Tibial nerve (tissue), 4 donors: ENCODE measurements at regions not wholly inside any gene's neighbourhood (a gene's known extent, or its start where the extent isn't known, plus 50 kb on each side); places are given as distances from the start of the nearest gene placed in this dataset.

Experiments used
- DNase-seq, 2 donors: peaks; one replicate each; pipeline ENCODE4 v3.0.0-alpha.2; 2019; ENCODE audit warnings: low spot score in 2 of 2
- H3K27ac ChIP-seq, 4 donors: fragments of 200-600 bp; sonication (generic) in 3 of 4; one replicate each; pipeline ENCODE4 v1.5.1; 2017 to 2019; ENCODE audit warnings: mild to moderate bottlenecking in 1 of 4
- H3K27me3 ChIP-seq, 2 donors: fragments of 200-600 bp; sonication (generic) in 1 of 2; one replicate each; pipeline versions ENCODE4 v1.5.1 to v1.6.0; 2017 to 2019
- H3K36me3 ChIP-seq, 3 donors: fragments of 200-600 bp; sonication (generic); one replicate each; pipeline ENCODE4 v1.5.1; 2018 to 2019
- H3K4me1 ChIP-seq, 4 donors: fragments of 200-600 bp; sonication (generic) in 3 of 4; one replicate each; pipeline ENCODE4 v1.5.1; 2017 to 2019
- H3K4me3 ChIP-seq, 4 donors: fragments of 200-600 bp; sonication (generic) in 3 of 4; one replicate each; pipeline ENCODE4 v1.5.1; 2017 to 2019; ENCODE audit warnings: mild to moderate bottlenecking in 1 of 4, moderate library complexity in 1 of 4
- H3K9me3 ChIP-seq, 4 donors: fragments of 200-600 bp; sonication (generic) in 3 of 4; one replicate each; pipeline ENCODE4 v1.5.1; 2017 to 2019
- EP300 ChIP-seq, 2 donors: sonication (generic); formaldehyde crosslinking; IDR thresholded peaks; one replicate each; pipeline ENCODE4 v1.6.1; 2017; ENCODE audit warnings: antibody characterized with exemption in 2 of 2, mild to moderate bottlenecking in 1 of 2
- POLR2A ChIP-seq, 2 donors: fragments of 450-650 bp; IDR thresholded peaks; one replicate each; pipeline ENCODE4 v1.6.1; 2017; ENCODE audit warnings: antibody characterized with exemption in 2 of 2, mild to moderate bottlenecking in 2 of 2, moderate library complexity in 2 of 2
- WGBS, 2 donors: methylation state at CpG; one replicate each; pipeline ENCODE4 v1.1.5; 2018; 5-methylcytosine and 5-hydroxymethylcytosine counted together
- TF ChIP-seq, protein P1 (sequence below), 5 experiments: fragments of 200-600 bp in 3 of 5; fragments of 450-650 bp in 2 of 5; sonication (generic) in 3 of 5; IDR thresholded peaks; one replicate each; pipeline ENCODE4 v1.5.1; 2016 to 2019; ENCODE audit warnings: antibody characterized with exemption in 5 of 5, mild to moderate bottlenecking in 3 of 5, moderate library complexity in 2 of 5

DNA sequence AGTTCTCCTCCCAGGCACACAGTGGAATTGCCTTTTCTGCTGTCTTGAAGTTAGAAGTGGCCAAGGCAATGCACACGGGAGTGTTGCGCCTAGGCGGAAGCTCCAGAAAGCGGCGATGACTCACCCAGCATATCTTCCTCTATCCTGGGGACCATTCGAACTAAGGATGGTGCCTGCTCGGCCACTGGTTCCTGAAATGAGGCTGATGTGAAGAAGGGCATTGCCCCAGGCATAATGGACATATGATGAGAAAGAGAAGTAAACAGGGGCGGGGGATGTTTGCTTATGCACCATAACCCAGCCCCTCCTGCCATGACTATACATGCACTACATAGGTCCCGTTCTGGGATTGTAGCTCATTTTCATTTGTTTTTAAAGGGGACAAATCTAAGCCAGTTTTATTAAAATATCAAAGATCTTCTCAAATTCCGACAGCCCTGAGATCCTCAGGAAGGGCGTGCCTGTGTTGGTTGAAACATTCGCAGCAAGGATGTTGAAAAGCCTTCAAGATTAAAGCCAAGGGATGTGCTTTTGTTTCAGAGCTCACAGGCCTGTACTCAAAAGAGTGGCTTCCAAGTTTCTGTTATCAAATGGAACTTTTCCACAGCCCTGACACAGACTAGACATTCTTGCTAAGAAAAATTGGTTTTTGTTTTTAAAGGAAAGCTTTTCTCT is 218.5 kb downstream of the LY86 start:
- Histone ChIP-seq H3K4me1 (peaks cover 0 to 23% (median 0%) of the 10 kb centered on the region in 4 donors), H3K27ac (peak overlapping the region in 2 of 4 donors; percentile 69 to 70), H3K27me3 (no peaks in the 10 kb centered on the region), H3K4me3 (no peak overlapping the region), H3K36me3 (no peaks in the 10 kb centered on the region), H3K9me3 (no peaks in the 10 kb centered on the region)
- TF ChIP-seq POLR2A (IDR thresholded peaks at IDR 0.05) (no peak), EP300 (IDR thresholded peaks at IDR 0.05) (peak in 1 of 2 donors; percentile 62)
- 65 to 69% methylated on average over 12 of the region's 12 CpGs for WGBS, 2 donors
- DNase-seq, result peak; percentile 34 to 49

- H3K27me3 ChIP-seq, result no peaks in the 10 kb centered on the region
- H3K4me3 ChIP-seq, result no peak overlapping the region
- no peaks in the 10 kb centered on the region for H3K9me3 ChIP-seq
- no peak for TF ChIP-seq EP300 (IDR thresholded peaks at IDR 0.05)
- TF ChIP-seq, protein P1, sequence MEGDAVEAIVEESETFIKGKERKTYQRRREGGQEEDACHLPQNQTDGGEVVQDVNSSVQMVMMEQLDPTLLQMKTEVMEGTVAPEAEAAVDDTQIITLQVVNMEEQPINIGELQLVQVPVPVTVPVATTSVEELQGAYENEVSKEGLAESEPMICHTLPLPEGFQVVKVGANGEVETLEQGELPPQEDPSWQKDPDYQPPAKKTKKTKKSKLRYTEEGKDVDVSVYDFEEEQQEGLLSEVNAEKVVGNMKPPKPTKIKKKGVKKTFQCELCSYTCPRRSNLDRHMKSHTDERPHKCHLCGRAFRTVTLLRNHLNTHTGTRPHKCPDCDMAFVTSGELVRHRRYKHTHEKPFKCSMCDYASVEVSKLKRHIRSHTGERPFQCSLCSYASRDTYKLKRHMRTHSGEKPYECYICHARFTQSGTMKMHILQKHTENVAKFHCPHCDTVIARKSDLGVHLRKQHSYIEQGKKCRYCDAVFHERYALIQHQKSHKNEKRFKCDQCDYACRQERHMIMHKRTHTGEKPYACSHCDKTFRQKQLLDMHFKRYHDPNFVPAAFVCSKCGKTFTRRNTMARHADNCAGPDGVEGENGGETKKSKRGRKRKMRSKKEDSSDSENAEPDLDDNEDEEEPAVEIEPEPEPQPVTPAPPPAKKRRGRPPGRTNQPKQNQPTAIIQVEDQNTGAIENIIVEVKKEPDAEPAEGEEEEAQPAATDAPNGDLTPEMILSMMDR (IDR thresholded peaks at IDR 0.05), result no peak
- no peak for TF ChIP-seq POLR2A (IDR thresholded peaks at IDR 0.05)
- WGBS, 2 donors, result 86 to 92% methylated on average over 5 of the region's 5 CpGs
- H3K4me1 ChIP-seq, result peaks cover 0 to 25% (median 0%) of the 10 kb centered on the region in 4 donors
- no peak overlapping the region for H3K27ac ChIP-seq
- no peak for DNase-seq
- no peaks in the 10 kb centered on the region for H3K36me3 ChIP-seq
Measured at GRCh38 chr6:6808343-6808742, 219.8 kb downstream of the LY86 start.

DNA sequence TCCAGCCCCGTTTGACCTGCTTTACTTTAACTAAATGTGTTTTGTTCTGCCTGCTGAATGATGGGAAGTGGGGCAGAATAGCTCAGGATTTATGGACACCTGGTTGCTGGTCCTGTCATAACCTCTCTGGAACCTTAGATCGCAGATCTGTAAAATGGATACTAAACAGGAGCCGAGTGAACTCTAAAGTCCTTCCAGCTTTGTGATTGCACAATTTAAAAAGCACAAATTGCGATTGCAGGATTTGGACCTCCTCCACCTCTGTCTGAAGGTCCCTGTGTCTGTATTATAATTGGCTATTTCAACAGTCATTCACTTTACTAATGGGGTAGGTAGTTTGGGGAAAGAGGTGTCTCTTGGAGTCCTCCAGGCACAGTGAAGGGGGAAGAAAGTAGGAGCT is 220.4 kb downstream of the LY86 start:
- Histone ChIP-seq H3K36me3 (no peaks in the 10 kb centered on the region), H3K27me3 (no peaks in the 10 kb centered on the region), H3K4me3 (no peak overlapping the region), H3K4me1 (peaks cover 0 to 25% (median 0%) of the 10 kb centered on the region in 4 donors), H3K27ac (no peak overlapping the region), H3K9me3 (no peaks in the 10 kb centered on the region)
- DNase-seq, result no peak
- 82 to 85% methylated on average over 4 of the region's 4 CpGs for WGBS, 2 donors
- no peak for TF ChIP-seq POLR2A (IDR thresholded peaks at IDR 0.05)
- TF ChIP-seq, protein P1 (IDR thresholded peaks at IDR 0.05), result no peak
- no peak for TF ChIP-seq EP300 (IDR thresholded peaks at IDR 0.05)

DNA sequence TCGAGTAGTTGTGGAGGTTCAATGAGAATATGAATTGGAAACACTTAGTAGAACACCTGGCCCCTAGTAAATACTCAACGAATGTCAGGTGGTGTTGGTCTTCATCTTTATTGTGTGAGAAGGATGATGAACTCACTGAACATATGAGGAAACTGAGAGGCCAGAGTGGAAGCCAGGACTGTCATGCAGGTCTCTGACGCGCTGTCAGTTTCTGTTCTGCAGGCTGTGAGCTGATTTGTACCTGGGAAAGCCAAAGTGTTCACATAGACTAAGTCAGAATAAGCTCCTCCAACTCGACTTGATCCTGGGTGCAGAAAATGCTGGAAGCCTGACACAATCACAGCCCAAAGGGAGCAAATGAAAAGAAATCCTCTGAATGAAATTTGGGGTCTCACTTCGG is 222.2 kb downstream of the LY86 start:
- 65 to 68% methylated on average over 6 of the region's 6 CpGs for WGBS, 2 donors
- H3K4me3 ChIP-seq, result peak overlapping the region in 3 of 4 donors; percentile 24 to 43 (median 42)

GRCh38 chr6:6811128-6812009 is 222.8 kb downstream of the LY86 start:
- Histone ChIP-seq H3K4me1 (peaks cover 0 to 30% (median 0%) of the 10 kb centered on the region in 4 donors), H3K9me3 (no peaks in the 10 kb centered on the region), H3K27me3 (no peaks in the 10 kb centered on the region), H3K4me3 (peak overlapping the region; percentile 8 to 43 (median 33)), H3K36me3 (no peaks in the 10 kb centered on the region), H3K27ac (peak overlapping the region in 3 of 4 donors; percentile 13 to 63 (median 43))
- TF ChIP-seq EP300 (IDR thresholded peaks at IDR 0.05), result peak; percentile 16 to 52
- TF ChIP-seq, protein P1 (IDR thresholded peaks at IDR 0.05), result no peak
- peak in 1 of 2 donors; percentile 28 for DNase-seq
- 6 to 9% methylated on average over 16 of the region's 16 CpGs for WGBS, 2 donors

More for the DNA sequence above, 222.2 kb downstream of the LY86 start:
- Histone ChIP-seq H3K36me3 (no peaks in the 10 kb centered on the region), H3K27me3 (no peaks in the 10 kb centered on the region), H3K4me1 (peaks cover 0 to 30% (median 0%) of the 10 kb centered on the region in 4 donors), H3K27ac (peak overlapping the region in 2 of 4 donors; percentile 13 to 43), H3K9me3 (no peaks in the 10 kb centered on the region)
- TF ChIP-seq EP300 (IDR thresholded peaks at IDR 0.05) (no peak), POLR2A (IDR thresholded peaks at IDR 0.05) (no peak)
- TF ChIP-seq, protein P1 (IDR thresholded peaks at IDR 0.05), result no peak
- no peak for DNase-seq
